Neural progenitor cell (in vitro differentiated cells): ENCODE measurements at regions not wholly inside any gene's neighbourhood (a gene's known extent, or its start where the extent isn't known, plus 50 kb on each side); places are given as distances from the start of the nearest gene placed in this dataset.

Experiments used
- EZH2 ChIP-seq: fragments of 200-600 bp; sonication (generic); IDR thresholded peaks from 2 replicates; pipeline ENCODE4 v1.6.1; 2017; ENCODE audit warnings: antibody characterized with exemption, mild to moderate bottlenecking, moderate library complexity
- EZH2phosphoT487 ChIP-seq: fragments of 200-600 bp; sonication (generic); IDR thresholded peaks from 2 replicates; pipeline ENCODE4 v1.6.1; 2017; ENCODE audit warnings: antibody characterized with exemption
- TF ChIP-seq, protein P1 (sequence below): fragments of 200-600 bp; sonication (generic); IDR thresholded peaks from 2 replicates; pipeline ENCODE4 v1.5.1; 2017; ENCODE audit warnings: antibody characterized with exemption, mild to moderate bottlenecking

- TF ChIP-seq, protein P1, sequence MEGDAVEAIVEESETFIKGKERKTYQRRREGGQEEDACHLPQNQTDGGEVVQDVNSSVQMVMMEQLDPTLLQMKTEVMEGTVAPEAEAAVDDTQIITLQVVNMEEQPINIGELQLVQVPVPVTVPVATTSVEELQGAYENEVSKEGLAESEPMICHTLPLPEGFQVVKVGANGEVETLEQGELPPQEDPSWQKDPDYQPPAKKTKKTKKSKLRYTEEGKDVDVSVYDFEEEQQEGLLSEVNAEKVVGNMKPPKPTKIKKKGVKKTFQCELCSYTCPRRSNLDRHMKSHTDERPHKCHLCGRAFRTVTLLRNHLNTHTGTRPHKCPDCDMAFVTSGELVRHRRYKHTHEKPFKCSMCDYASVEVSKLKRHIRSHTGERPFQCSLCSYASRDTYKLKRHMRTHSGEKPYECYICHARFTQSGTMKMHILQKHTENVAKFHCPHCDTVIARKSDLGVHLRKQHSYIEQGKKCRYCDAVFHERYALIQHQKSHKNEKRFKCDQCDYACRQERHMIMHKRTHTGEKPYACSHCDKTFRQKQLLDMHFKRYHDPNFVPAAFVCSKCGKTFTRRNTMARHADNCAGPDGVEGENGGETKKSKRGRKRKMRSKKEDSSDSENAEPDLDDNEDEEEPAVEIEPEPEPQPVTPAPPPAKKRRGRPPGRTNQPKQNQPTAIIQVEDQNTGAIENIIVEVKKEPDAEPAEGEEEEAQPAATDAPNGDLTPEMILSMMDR: no peak
- TF ChIP-seq EZH2 (no peak), EZH2phosphoT487 (no peak)
These were observed 360.9 kb downstream of the AKAIN1 start for GRCh38 chr18:4836141-4836540.
